ENCODE measurements at regions not wholly inside any gene's neighbourhood (a gene's known extent, or its start where the extent isn't known, plus 50 kb on each side); places are given as distances from the start of the nearest gene placed in this dataset.
A peak's percentile ranks its signal among the peaks of the same experiment; 100 is the strongest.

DNA sequence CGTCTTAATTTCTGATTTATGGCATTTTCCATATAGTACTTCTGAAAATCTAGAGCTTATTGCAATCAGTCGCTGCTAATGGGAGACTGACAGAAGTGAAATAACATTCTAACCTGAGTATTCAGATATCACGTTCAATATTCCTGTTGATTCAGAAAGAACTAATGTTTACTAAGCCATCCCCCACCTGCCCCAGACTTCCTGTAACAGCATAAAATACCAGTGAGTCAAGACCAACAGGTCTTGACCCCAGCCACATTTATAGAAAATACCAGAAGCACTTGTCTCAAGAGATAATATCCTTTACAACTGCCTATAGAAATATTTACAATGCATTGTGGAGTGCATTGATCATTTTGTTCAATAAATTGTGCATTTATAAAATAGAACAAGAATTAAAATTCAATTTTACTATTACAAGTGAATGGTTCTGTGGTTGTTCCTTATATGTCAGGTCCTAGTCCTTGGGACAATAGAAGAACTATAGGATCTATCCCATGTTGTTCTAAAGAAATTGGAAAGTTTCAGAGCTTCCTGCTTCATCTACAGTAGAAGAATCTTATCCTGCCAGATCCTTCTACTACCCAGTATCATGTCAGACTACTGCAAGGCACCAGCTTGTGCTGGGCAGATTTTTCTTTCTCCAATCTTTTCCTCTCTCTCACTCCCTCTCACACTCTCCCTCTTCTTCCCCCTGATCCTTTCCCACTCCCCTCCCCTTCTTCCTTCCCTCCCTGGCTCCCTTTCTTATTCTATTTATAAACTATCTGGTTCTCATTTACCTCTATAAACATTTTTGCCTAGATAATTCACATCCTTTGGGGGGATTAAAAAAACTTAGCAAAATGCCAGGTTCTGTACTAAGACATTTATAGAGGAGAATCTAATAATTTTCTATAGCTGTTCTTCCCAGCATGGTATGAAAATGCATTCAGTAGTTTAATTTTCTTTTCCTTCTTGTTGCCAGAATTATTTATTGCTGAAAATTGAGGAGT is 629.9 kb downstream of the DIAPH3 start:
- H3K27ac ChIP-seq, result peak overlapping the region in 7 of 12 donors; percentile 10 to 73 (median 43)
- TF ChIP-seq CTCF (IDR thresholded peaks at IDR 0.05), result no peak
- TF ChIP-seq POLR2A (IDR thresholded peaks at IDR 0.05), result no peak
- intact Hi-C loops (cut with DNase I), result loop anchor here in 5 of 10 donors (5.0 to 10.0 kb wide), 6 partner anchors 52 to 192 kb away; no protein-coding TSS in a partner anchor

DNA sequence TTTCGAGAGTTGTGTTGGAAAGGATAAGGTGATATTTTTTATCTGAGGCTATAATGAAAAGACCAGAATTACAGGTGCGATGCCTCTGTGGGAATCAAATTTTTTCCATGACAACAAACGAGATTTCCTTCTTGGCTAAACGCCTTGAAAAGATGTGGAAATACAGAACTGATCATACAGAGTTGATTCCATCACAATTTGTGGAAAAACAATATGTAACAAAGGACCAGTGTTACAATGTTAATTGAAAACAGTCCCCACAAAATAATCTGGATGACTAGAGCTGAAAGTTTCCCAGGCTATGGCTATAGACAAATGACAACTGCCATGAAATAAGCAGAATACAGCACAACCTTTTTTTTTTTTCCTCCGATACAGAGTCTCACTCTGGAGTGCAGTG is 628.9 kb downstream of the DIAPH3 start:
- no peaks in the 10 kb centered on the region for H3K9me3 ChIP-seq
- H3K36me3 ChIP-seq, result no peaks in the 10 kb centered on the region
- H3K4me3 ChIP-seq, result no peak overlapping the region
- 62 to 68% (median 66%) methylated on average over 5 of the region's 5 CpGs for WGBS, 4 donors
- H3K4me1 ChIP-seq, result peaks cover 3 to 41% (median 23%) of the 10 kb centered on the region in 12 donors
- ATAC-seq, result peak in 1 of 4 donors; percentile 44
- H3K27ac ChIP-seq, result peak overlapping the region in 7 of 12 donors; percentile 10 to 73 (median 36)
- no peaks in the 10 kb centered on the region for H3K27me3 ChIP-seq
- intact Hi-C loops (cut with DNase I), result loop anchor here in 5 of 10 donors (5.0 to 10.0 kb wide), 6 partner anchors 53 to 193 kb away; no protein-coding TSS in a partner anchor
- no peak for TF ChIP-seq POLR2A (IDR thresholded peaks at IDR 0.05)
- no peak for TF ChIP-seq CTCF (IDR thresholded peaks at IDR 0.05)
- no peak for DNase-seq

More for the DNA sequence above, 629.9 kb downstream of the DIAPH3 start:
- no peaks in the 10 kb centered on the region for H3K36me3 ChIP-seq
- 76 to 87% (median 79%) methylated on average over 3 of the region's 3 CpGs for WGBS, 4 donors
- no peaks in the 10 kb centered on the region for H3K9me3 ChIP-seq
- DNase-seq (no peak), ATAC-seq (no peak)
- H3K27me3 ChIP-seq, result no peaks in the 10 kb centered on the region
- no peak overlapping the region for H3K4me3 ChIP-seq
- H3K4me1 ChIP-seq, result peaks cover 3 to 41% (median 23%) of the 10 kb centered on the region in 12 donors

DNA sequence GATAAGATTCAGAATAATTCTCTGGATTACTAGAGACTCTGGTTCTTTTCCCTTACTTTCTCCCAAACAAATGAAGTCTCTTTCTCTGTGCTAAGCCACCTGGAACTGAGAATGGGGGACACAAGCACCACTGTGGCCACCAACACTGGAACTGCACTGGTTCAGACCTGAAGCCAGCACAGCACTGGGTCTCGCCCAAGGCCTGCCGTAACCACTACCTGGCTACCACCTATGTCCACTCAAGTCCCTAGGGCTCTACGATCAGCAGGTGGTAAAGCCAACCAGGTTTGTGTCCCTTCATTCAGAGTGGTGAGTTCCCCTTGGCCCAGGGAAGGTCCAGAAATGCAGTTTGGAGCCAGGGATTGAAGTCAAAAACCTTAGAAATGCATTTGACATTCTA is 626.2 kb downstream of the DIAPH3 start:
- TF ChIP-seq POLR2A (IDR thresholded peaks at IDR 0.05) (no peak), CTCF (IDR thresholded peaks at IDR 0.05) (no peak)
- no peaks in the 10 kb centered on the region for H3K36me3 ChIP-seq
- H3K27ac ChIP-seq, result no peak overlapping the region
- ATAC-seq (no peak), DNase-seq (no peak)
- peaks cover 0 to 22% (median 12%) of the 10 kb centered on the region in 12 donors for H3K4me1 ChIP-seq
- WGBS, 4 donors, result 94 to 100% (median 96%) methylated on average over 3 of the region's 3 CpGs
- H3K27me3 ChIP-seq, result no peaks in the 10 kb centered on the region
- H3K4me3 ChIP-seq, result no peak overlapping the region
- H3K9me3 ChIP-seq, result no peaks in the 10 kb centered on the region
- intact Hi-C loops (cut with DNase I), result loop anchor here in 2 of 10 donors (10.0 kb wide), 2 partner anchors 127 to 143 kb away; no protein-coding TSS in a partner anchor

DNA sequence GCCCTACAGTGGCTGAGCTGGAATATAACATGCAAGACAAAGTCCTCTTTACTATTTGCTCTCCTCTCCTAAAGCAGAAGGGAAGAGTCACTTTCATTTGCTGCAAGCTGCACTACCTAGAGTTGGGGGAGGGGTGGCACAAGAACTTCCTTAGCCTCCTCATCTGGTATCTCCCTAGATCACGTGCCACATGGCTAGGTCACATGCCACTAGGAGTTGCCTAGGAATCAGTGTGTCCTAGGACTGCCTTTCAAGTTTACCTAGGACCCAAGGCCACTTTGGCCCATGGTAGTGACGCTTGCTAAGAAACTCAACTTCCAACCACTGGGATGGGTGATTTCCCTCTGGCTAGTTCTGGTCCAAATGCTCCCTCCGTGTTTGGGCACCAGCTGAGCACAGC is 625.2 kb downstream of the DIAPH3 start:
- H3K36me3 ChIP-seq, result no peaks in the 10 kb centered on the region
- WGBS, 4 donors, result 45 to 56% (median 54%) methylated on average over 3 of the region's 3 CpGs
- no peaks in the 10 kb centered on the region for H3K27me3 ChIP-seq
- no peak overlapping the region for H3K27ac ChIP-seq
- DNase-seq (no peak), ATAC-seq (no peak)
- H3K4me3 ChIP-seq, result no peak overlapping the region
- TF ChIP-seq POLR2A (IDR thresholded peaks at IDR 0.05) (no peak), CTCF (IDR thresholded peaks at IDR 0.05) (no peak)
- H3K9me3 ChIP-seq, result no peaks in the 10 kb centered on the region
- peaks cover 0 to 14% (median 7%) of the 10 kb centered on the region in 12 donors for H3K4me1 ChIP-seq
- intact Hi-C loops (cut with DNase I), result loop anchor here in 2 of 10 donors (10.0 kb wide), 2 partner anchors 126 to 144 kb away; no protein-coding TSS in a partner anchor

Data from heart left ventricle (tissue), 16 donors.